WTC11 (cell line): ENCODE measurements at regions not wholly inside any gene's neighbourhood (a gene's known extent, or its start where the extent isn't known, plus 50 kb on each side); places are given as distances from the start of the nearest gene placed in this dataset.

Experiments
- ATAC-seq: fragments of 200-7000 bp; cut with Tn5 transposase; 2 replicates; pipeline ENCODE4 v1.10.0; 2021; ENCODE audit warnings: mild to moderate bottlenecking, moderate library complexity
- CTCF ChIA-PET: fragments of 300-600 bp; sonication (Branson Sonifier 250); formaldehyde crosslinking; loops from one replicate; lab custom pipeline; 2021; ENCODE audit warnings: antibody characterized with exemption; lab: Charles Lee
- POLR2A ChIA-PET: fragments of 350-600 bp; sonication (Branson Sonifier 250); formaldehyde crosslinking; loops from one replicate; lab custom pipeline; 2021; ENCODE audit warnings: antibody characterized with exemption; lab: Charles Lee
- DNase-seq: peaks from one replicate; pipeline ENCODE4 v3.0.0; 2021; ENCODE audit warnings: low spot score
- H3K27ac Mint-ChIP-seq: 2 replicates; pipeline ENCODE4 v1.8.0; 2021; ENCODE audit warnings: mixed read lengths
- H3K27me3 Mint-ChIP-seq: 2 replicates; pipeline ENCODE4 v1.8.0; 2021; ENCODE audit warnings: low read depth, mild to moderate bottlenecking, moderate library complexity, mixed read lengths
- H3K36me3 Mint-ChIP-seq: 2 replicates; pipeline ENCODE4 v1.8.0; 2021; ENCODE audit warnings: mixed read lengths
- H3K4me1 Mint-ChIP-seq: 2 replicates; pipeline ENCODE4 v1.8.0; 2022; ENCODE audit warnings: mixed read lengths
- H3K4me3 Mint-ChIP-seq: 2 replicates; pipeline ENCODE4 v1.8.0; 2021; ENCODE audit warnings: mild to moderate bottlenecking, moderate library complexity, mixed read lengths
- H3K9me3 Mint-ChIP-seq: 2 replicates; pipeline ENCODE4 v1.8.0; 2021; ENCODE audit warnings: mixed read lengths
- ERG ChIP-seq: fragments of 250-450 bp; sonication (Bioruptor Pico); IDR thresholded peaks from 2 replicates; pipeline ENCODE4 v1.8.0; 2021; ENCODE audit warnings: mild to moderate bottlenecking
- FOXP1 ChIP-seq: sonication (generic); formaldehyde crosslinking; IDR thresholded peaks from 2 replicates; pipeline ENCODE4 v1.8.0; 2022; ENCODE audit warnings: missing genetic modification reagents, mild to moderate bottlenecking, moderate library complexity, borderline replicate concordance
- JAZF1 ChIP-seq: fragments of 250-450 bp; sonication (Bioruptor Pico); IDR thresholded peaks from 2 replicates; pipeline ENCODE4 v1.9.0; 2021; ENCODE audit warnings: moderate library complexity, mild to moderate bottlenecking, inconsistent platforms
- KAT7 ChIP-seq: sonication (generic); formaldehyde crosslinking; IDR thresholded peaks from 2 replicates; pipeline ENCODE4 v1.8.1; 2023; ENCODE audit warnings: missing genetic modification reagents, mild to moderate bottlenecking, borderline replicate concordance
- MYBL2 ChIP-seq: sonication (generic); formaldehyde crosslinking; IDR thresholded peaks from 2 replicates; pipeline ENCODE4 v1.8.1; 2023; ENCODE audit warnings: mild to moderate bottlenecking, moderate library complexity, missing genetic modification reagents
- NR1H2 ChIP-seq: sonication (generic); formaldehyde crosslinking; IDR thresholded peaks from 2 replicates; pipeline ENCODE4 v1.9.0; 2021; ENCODE audit warnings: mild to moderate bottlenecking, moderate library complexity, missing genetic modification reagents
- SMAD4 ChIP-seq: sonication (generic); formaldehyde crosslinking; IDR thresholded peaks from 2 replicates; pipeline ENCODE4 v1.8.0; 2022; ENCODE audit warnings: mild to moderate bottlenecking, missing genetic modification reagents
- SP1 ChIP-seq: sonication (generic); formaldehyde crosslinking; conservative IDR thresholded peaks from 2 replicates; pipeline ENCODE4 v1.8.1; 2022; ENCODE audit warnings: missing genetic modification reagents
- ZMAT4 ChIP-seq: fragments of 250-450 bp; sonication (Bioruptor Pico); IDR thresholded peaks from 2 replicates; pipeline ENCODE4 v1.9.0; 2021; ENCODE audit warnings: mild to moderate bottlenecking
- ZNF219 ChIP-seq: sonication (generic); formaldehyde crosslinking; IDR thresholded peaks from 2 replicates; pipeline ENCODE4 v1.8.0; 2023; ENCODE audit warnings: missing genetic modification reagents, mild to moderate bottlenecking, borderline replicate concordance
- ZNF396 ChIP-seq: fragments of 250-450 bp; sonication (Bioruptor Pico); IDR thresholded peaks from 2 replicates; pipeline ENCODE4 v1.8.0; 2021; ENCODE audit warnings: mild to moderate bottlenecking, moderate library complexity, borderline replicate concordance
- ZNF416 ChIP-seq: fragments of 250-450 bp; sonication (Bioruptor Pico); IDR thresholded peaks from 2 replicates; pipeline ENCODE4 v1.9.0; 2021; ENCODE audit warnings: mild to moderate bottlenecking, inconsistent platforms
- ZSCAN18 ChIP-seq: fragments of 250-450 bp; sonication (Bioruptor Pico); IDR thresholded peaks from 2 replicates; pipeline ENCODE4 v2.1.2; 2022; ENCODE audit warnings: mild to moderate bottlenecking, moderate library complexity
- TF ChIP-seq, protein P1 (sequence below): sonication (generic); formaldehyde crosslinking; IDR thresholded peaks from 2 replicates; pipeline ENCODE4 v1.8.0; 2022; ENCODE audit warnings: mild to moderate bottlenecking, missing genetic modification reagents
- TF ChIP-seq, protein P2 (sequence below): sonication (generic); formaldehyde crosslinking; IDR thresholded peaks from 2 replicates; pipeline ENCODE4 v1.8.1; 2023; ENCODE audit warnings: mild to moderate bottlenecking, missing genetic modification reagents, moderate library complexity
- TF ChIP-seq, protein P3 (sequence below): fragments of 250-450 bp; sonication (Bioruptor Pico); IDR thresholded peaks from 2 replicates; pipeline ENCODE4 v1.9.0; 2021; ENCODE audit warnings: mild to moderate bottlenecking

- Mint-ChIP-seq H3K27me3 (no peaks in the 10 kb centered on the region), H3K36me3 (no peaks in the 10 kb centered on the region), H3K9me3 (peaks cover 14% of the 10 kb centered on the region), H3K27ac (no peak overlapping the region), H3K4me3 (no peak overlapping the region), H3K4me1 (no peaks in the 10 kb centered on the region)
- ATAC-seq = no peak
- DNase-seq = no peak
- POLR2A ChIA-PET = no interaction called here
- TF ChIP-seq ZNF396 (no peak), FOXP1 (no peak), ZMAT4 (CRISPR knock-in tag) (no peak)
- TF ChIP-seq, protein P1, sequence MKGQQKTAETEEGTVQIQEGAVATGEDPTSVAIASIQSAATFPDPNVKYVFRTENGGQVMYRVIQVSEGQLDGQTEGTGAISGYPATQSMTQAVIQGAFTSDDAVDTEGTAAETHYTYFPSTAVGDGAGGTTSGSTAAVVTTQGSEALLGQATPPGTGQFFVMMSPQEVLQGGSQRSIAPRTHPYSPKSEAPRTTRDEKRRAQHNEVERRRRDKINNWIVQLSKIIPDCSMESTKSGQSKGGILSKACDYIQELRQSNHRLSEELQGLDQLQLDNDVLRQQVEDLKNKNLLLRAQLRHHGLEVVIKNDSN (CRISPR knock-in tag) = no peak
- CTCF ChIA-PET = no interaction called here
Measured at GRCh38 chr11:97022955-97023354, 633.1 kb downstream of the JRKL start.

DNA sequence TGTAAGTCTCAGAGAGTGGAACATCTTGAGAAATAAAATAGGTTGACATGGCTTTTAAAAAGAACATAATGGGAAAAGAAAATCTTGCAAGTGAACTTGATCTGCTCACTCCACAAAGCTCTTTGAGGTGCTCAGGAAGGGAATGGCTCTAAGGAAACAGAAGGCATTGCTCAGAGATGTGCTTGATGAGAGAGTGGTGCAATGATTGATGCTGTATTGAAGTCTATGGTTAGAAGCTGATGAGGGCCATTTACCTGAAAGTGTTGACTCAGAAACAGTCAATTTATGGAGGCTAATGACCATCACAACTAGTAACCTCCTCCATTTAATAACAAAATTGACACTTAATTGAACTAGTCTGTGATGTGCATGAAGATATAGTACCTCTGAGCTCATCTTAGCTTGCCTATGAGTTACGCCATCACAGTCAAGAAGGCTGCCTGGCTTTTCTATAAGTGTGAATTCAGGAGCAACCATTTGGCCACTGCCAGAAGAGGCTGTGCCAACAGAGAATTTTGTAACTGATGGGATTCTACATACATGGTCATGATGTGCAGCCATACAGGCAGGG lies 639.1 kb downstream of the JRKL start:
- CTCF ChIA-PET = no interaction called here
- no peaks in the 10 kb centered on the region for H3K36me3 Mint-ChIP-seq
- TF ChIP-seq ZNF219 (no peak), JAZF1 (CRISPR knock-in tag) (no peak), NR1H2 (CRISPR knock-in tag) (no peak), ZNF416 (CRISPR knock-in tag) (no peak), SP1 (CRISPR knock-in tag) (no peak), KAT7 (CRISPR knock-in tag) (no peak), MYBL2 (CRISPR knock-in tag) (no peak), SMAD4 (CRISPR knock-in tag) (no peak), ERG (CRISPR knock-in tag) (no peak), ZSCAN18 (no peak)
- TF ChIP-seq, protein P2, sequence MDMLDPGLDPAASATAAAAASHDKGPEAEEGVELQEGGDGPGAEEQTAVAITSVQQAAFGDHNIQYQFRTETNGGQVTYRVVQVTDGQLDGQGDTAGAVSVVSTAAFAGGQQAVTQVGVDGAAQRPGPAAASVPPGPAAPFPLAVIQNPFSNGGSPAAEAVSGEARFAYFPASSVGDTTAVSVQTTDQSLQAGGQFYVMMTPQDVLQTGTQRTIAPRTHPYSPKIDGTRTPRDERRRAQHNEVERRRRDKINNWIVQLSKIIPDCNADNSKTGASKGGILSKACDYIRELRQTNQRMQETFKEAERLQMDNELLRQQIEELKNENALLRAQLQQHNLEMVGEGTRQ (CRISPR knock-in tag) = no peak
- TF ChIP-seq, protein P3, sequence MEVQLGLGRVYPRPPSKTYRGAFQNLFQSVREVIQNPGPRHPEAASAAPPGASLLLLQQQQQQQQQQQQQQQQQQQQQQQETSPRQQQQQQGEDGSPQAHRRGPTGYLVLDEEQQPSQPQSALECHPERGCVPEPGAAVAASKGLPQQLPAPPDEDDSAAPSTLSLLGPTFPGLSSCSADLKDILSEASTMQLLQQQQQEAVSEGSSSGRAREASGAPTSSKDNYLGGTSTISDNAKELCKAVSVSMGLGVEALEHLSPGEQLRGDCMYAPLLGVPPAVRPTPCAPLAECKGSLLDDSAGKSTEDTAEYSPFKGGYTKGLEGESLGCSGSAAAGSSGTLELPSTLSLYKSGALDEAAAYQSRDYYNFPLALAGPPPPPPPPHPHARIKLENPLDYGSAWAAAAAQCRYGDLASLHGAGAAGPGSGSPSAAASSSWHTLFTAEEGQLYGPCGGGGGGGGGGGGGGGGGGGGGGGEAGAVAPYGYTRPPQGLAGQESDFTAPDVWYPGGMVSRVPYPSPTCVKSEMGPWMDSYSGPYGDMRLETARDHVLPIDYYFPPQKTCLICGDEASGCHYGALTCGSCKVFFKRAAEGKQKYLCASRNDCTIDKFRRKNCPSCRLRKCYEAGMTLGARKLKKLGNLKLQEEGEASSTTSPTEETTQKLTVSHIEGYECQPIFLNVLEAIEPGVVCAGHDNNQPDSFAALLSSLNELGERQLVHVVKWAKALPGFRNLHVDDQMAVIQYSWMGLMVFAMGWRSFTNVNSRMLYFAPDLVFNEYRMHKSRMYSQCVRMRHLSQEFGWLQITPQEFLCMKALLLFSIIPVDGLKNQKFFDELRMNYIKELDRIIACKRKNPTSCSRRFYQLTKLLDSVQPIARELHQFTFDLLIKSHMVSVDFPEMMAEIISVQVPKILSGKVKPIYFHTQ (CRISPR knock-in tag) = no peak
- TF ChIP-seq, all 79 proteins: peak for 0
- ATAC-seq (no peak), DNase-seq (no peak)
- H3K4me3 Mint-ChIP-seq = no peak overlapping the region
- no peaks in the 10 kb centered on the region for H3K27me3 Mint-ChIP-seq
- H3K27ac Mint-ChIP-seq = no peak overlapping the region
- POLR2A ChIA-PET = no interaction called here
- H3K9me3 Mint-ChIP-seq = peaks cover 8% of the 10 kb centered on the region
- peaks cover 11% of the 10 kb centered on the region for H3K4me1 Mint-ChIP-seq

GRCh38 chr11:97033178-97033577 lies 643.4 kb downstream of the JRKL start:
- no peak for TF ChIP-seq ZMAT4 (CRISPR knock-in tag)
- Mint-ChIP-seq H3K36me3 (no peaks in the 10 kb centered on the region), H3K4me3 (no peak overlapping the region), H3K27me3 (no peaks in the 10 kb centered on the region), H3K4me1 (peaks cover 11% of the 10 kb centered on the region), H3K9me3 (no peaks in the 10 kb centered on the region), H3K27ac (0 out of 2 replicates have a peak overlapping the region, but pooled peaks have one; percentile 3)
- DNase-seq (no peak), ATAC-seq (peak; percentile 74)
- ChIA-PET POLR2A (no interaction called here), CTCF (no interaction called here)
